NCI-H226 (cell line): ENCODE measurements at regions not wholly inside any gene's neighbourhood (a gene's known extent, or its start where the extent isn't known, plus 50 kb on each side); places are given as distances from the start of the nearest gene placed in this dataset.
"Not testable (repeated sequence)": the region's sequence is repeated elsewhere in the genome, so short reads cannot be mapped to it uniquely, and the experiment has no call there.

Source experiments
- DNase-seq: peaks from one replicate; pipeline ENCODE4 v3.0.0-alpha.2; 2015

DNA sequence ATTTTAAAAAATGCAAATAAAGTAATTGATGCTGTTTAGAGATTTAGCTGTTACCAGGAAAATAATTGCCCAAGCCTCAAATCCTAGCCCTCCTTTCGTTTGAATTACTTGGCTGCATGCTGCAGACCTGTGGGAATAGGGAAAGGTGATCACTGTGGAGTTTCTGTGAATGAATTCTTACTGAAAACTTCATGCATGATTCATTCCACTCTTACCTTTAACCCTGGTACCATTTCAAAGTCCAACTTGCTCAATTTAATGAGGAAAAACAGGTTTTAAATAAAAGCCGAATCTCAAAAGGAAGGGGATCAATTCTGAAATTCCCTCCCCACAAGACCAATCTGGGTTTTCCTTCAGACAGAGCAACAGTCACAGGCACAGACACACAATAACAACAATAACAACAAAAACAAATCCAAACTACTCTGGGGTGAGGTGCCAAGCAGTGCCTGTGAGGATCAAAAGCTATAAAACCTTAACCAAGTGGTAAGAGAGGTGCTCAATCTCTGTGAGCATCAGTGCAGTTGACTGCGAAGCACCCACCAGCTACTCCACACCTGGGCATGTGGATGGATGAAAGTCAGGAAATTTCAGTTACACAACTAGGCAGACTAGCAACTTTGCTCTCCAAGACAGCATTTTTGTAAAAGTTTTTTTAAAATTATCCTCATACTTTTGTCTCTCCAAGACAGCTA, 200.8 kb downstream of the CNTN3 start:
- no peak for DNase-seq

DNA sequence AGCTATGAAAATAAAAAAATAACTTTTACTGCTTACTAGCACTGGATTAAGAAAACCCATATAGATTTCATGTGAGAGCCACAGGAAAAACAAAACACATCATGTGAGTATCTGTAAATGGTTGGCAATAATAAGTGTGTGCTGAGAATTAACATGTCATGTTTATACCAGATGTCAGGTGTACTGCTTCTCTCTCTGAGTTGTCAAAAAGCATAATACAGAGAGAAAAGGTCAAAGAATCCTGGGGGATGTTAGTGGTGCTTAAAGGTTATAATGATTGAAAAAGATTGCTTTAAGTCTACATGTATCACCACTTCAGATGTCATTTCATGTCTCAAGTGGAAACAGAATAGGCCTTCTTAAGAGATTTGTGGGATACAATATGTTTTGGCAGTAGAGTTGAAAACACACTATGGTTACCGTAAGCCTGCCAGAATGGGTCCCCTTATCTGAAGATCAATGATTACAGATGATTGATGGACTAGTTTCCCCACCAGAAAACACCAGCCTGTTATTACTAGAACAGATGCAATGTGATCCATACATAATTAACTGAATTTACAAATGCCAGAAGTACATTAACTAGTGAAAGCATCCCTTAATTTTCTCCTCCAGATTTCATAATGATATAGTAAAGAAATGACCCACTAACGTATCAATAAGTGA, 204.1 kb downstream of the CNTN3 start:
- no peak for DNase-seq

DNA sequence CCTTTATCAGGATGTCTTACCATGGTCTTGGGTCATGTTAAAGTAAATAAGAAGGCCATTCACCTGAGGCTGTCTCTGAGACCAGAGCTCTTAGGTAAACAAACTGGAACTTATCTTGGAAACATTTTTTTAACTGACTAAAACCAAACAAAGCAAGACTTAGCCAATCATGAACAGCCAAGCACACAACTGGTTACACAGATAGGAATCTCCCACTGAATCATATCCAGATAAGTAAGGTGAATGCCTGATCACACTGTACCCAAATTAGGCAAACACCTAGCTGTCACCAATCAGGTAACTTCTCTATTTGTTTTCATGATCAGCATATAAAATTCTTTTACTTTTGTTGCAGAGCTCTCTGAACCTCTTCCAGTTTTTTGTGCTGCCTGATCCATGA, 205.4 kb downstream of the CNTN3 start:
- no peak for DNase-seq

DNA sequence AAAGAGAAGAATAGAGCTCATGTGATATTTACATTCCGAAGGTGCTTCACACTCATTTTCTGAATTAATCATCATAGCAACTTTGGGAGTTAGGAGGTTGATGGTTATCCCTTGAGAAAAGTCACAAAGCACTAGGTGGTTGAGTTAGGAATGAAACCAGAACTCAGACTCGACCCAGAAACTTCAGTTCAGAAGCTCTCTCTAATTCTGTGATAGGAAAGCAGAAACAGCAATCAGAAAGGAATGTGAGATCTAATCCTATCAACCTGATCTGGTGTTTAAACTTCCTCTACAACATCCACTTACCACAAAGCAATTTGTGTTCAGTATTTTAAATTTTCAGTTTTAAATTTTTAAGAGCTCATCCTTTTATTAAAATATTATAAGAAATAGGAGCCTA, 211.2 kb downstream of the CNTN3 start:
- DNase-seq, result no peak

DNA sequence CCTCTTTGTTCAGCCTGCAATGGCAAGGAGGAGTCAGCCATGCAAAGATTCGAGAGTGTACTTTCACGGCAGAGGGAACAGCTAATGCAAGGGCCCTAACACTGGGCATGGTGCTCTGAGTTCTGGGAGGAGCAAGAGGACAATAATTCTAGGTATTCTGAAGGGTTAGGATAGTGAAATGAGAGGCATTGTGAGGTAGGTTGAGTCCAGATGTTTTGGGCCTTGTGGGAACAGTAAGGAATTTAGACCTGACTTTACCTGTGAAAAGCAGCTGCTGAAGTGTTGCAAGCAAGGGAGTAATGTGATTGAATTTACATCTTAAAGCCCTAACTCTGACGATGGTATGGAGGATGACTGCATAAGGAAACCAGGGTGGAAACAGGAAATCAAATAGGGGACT, 211.6 kb downstream of the CNTN3 start:
- no peak for DNase-seq

DNA sequence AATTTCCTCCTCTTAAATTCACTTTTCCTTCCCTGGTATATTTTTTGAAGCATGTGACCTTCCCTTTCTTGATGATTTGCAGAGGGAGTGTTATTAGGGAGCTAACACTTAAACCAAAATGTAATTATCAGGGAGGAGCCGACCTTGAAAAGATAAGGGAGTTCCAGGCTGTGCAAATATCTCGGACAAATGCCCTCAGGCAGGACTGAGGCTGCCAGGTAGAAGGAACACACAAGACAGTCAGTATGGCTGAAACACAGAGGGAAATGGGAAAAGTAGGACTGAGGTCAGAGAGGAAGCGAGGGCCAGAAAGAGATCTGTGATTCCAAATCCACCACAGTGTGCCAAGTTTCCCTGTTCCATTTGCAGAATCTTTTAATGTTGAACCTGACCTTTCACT, 221.0 kb downstream of the CNTN3 start:
- DNase-seq, result no peak

DNA sequence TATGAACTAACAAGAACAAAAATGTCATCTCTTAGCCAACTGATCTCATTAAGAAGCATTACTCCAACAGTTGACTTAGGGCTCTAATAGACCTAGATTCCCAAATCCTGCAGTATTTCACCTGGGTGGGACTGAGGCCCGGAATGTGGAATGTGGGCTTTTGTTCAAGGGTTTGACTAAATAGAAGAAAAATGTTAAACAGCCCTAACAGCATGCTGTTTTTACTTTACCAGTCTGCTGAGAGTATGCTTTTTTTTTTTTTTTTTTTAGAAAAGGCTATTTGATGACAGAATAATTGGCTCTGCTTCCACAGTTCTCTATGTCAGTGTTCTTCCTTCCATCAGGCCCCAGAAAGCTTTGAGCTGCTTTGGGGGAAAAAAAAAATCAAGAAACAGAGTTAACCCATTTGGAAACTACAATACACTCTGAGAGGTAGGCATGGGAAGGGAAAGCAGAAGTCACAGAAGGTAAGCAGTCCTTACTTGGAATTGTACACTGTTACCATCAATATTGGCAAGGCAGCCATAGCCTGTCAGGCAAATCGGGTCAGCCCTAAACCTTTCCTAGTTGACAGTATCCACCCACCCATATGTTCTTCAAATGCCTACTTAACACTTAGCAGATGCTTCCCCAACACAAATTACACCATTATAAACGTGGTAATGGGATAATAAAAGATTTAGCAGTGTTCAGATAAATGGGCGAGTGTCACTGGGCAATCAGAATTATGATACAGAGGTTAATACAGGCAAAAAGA, 224.2 kb downstream of the CNTN3 start:
- no peak for DNase-seq

DNA sequence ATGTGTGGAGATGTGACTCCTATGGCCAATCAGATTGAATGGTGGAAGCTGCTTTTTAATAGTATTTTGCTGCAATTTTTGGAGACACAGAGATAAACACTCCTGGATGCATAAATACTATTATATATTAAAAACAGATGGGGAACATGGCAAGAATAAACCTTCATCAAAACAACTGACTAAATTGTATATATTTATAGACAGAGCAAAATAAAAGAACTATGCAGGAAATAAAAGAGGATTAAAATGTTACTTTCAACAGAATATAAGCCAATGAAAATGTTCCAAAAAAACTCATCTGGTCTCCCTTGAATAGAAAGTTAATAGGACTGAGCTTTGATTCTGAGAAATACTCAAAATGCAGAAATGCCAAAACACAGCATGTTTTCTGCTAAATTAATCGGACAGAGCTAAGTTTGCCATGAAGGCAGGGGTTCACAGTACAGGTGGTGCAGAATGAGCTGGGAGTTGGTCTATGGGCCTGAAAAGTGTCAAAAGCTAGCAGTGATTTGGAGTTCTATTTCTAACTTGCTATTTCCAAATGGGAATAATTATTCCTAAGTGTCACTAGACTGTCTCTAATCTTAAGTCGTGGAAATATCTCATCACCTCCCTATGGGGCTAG, 227.2 kb downstream of the CNTN3 start:
- DNase-seq, result no peak

DNA sequence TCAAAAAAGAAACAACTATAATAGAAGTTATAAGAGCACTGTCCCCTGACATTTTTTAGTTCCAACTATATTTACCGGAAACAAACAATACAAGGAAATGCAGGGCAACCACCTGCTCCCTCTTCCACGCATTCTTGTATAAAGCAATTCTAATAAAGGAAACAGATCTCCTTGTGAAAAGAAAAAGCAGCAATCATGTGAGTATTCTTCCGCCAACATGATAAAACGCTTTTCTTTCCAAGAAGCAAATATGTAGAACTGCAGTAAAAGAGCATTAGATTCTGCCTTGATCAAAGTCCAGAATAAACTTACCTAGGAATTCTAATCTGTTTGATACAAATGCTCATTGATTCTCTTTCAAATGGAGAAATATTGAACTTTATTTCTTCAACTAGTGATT, 230.3 kb downstream of the CNTN3 start:
- no peak for DNase-seq

DNA sequence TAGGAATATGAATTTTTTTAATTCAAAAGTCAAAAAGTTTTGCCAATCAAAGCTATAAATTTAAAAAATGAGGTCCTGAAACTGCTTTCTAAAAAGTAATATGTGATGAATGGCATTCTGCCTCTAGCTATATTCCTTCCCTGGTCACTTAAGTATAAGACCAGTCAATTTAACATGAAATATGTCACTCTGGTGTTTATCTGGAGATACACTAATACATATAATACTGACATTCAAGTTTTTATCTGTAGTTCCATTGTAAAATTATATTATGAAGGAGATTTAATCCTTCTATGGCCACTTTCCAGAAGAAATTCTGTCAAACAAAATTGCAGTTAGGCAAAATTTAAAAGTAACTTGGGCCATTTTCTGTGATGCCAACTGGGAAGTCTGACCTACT, 236.8 kb downstream of the CNTN3 start:
- DNase-seq, result no peak

DNA sequence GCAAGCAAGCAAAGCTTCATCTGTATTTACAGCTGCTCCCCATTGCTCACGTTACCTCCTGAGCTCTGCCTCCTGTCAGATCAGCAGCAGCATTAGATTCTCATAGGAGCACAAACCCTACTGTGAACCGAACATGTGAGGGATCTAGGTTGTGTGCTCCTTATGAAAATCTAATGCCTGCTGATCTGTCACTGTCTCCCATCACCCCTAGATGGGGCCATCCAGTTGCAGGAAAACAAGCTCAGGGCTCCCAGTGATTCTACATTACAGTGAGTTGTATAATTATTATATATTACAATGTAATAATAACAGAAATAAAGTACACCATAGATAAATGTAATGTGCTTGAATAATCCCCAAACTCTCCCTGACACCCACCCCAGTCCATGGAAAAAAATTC, 238.1 kb downstream of the CNTN3 start:
- not testable (repeated sequence) for DNase-seq

DNA sequence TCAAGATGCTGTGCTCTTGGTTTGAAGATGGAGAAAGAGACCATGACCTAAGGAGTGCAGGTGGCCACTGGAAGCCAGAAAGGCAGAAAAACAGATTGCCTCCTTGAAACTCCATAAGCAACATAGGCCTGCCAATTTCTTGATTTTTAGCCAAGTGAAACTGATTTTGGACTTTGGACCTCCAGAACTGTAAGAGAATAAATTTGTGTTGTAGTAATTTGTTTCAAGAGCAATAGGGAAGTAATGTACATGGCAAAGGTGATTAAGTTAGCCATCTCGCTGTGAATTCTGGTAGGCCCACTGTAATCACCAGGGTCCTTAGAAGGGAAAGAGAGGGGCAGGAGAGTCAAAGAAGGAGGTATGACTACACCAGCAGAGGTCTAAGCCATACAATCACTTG, 238.8 kb downstream of the CNTN3 start:
- DNase-seq, result no peak

DNA sequence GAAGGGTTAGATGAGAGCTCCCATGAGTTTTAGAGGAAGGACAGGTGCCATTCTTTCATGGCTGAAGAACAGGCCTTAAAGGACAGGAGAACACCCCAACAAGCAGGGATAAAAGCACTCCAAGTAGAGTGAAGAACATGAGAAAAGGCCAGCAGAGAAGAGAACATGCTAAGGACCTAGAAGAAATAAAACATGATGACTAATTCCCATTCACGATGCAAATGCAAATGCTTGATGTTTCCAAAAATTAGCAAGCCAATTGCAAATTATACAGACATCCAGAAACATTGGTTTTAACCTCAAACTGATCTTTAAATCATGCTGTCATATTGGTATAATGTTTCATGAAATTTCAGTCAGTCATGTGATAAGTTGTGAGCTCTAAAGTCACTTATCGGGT, 241.7 kb downstream of the CNTN3 start:
- no peak for DNase-seq

DNA sequence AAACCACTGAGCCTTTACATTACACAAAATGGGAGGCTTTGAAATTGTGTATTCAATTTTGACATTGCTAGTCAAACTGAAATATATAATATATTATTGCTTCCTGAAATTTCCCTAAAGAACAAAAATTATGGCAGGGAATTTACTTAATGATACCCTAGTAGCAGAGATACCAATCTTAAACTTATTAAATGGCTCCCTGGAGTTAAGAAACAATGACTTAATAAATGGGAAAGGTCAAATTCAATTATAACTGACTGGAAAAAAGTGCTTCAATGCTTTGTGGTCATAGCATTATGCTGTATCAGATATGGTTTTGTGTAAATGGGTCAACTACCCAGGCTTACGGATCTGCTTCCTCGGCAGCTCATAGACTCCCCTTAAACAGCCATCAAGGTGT, 244.1 kb downstream of the CNTN3 start:
- no peak for DNase-seq

DNA sequence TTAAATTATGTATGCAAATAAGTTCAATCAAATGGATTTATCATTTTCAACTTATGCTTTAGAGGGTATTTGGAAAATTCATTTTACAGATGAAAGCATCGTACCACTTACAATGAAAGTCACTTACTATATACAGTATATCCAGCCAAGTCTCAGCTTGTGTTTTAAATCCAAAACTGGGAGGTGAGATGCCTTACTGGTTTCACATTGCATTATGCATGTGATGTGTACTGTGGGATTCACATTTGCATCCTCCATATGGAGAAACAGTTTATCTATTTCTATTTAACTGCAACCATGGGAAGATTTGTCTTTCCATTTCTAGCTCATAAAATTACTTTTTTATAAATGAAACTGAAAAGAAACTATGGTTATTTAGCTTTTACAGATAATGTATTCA, 248.1 kb downstream of the CNTN3 start:
- no peak for DNase-seq

DNA sequence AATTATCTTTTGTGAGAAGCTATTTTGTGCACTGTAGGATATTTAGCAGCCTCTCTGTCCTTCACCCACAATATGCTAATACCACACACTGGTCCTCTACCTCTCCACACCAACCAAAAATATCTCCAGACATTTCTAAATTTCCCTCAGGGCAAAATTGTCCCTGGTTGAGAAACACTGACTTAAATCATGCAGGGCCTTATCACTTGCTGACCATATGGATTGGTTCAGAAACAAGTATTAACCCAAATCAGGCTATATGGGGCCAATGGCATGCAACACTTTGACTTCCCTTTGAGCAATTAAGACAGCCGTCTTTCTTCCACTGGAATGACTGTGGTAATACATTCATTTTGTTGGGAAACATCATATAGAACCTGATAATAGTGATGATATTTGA, 251.1 kb downstream of the CNTN3 start:
- no peak for DNase-seq

DNA sequence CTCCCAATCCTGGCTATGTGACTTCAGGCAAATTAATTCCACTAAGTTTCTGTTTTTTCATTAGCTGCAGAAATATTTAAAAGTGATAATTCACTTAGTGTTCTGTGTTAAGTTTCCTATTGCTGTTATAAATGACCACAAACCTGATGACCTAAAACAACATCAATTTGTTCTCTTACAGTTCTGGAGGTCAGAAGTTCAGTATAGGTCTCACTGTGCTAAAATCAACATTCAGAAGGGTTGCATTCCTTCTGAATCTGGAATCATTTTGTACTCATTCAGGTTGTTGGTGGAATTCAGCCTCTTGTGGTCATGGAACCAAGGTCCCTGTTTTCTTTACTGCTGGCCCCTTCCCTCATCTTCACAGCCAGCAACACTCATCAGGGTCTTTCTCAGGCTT, 254.1 kb downstream of the CNTN3 start:
- DNase-seq, result no peak

DNA sequence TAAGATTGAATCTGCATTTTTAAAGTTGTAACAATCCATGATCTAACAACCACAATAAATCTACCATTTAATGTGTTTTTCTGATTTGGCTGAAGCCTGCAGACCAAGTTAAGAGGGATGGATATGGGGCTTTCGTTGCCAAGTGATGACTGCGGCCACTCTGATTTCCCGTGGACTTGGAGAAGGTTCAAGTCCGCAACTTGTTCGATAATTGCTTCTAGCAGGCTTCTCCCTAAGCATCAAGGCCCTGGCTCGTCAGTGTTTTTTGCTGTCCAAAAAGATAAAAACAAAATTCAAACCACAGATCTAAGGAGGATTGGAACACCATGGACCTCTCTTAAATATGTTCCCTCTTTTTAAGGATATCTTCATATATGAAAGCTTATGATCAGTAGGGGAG, 256.6 kb downstream of the CNTN3 start:
- no peak for DNase-seq

DNA sequence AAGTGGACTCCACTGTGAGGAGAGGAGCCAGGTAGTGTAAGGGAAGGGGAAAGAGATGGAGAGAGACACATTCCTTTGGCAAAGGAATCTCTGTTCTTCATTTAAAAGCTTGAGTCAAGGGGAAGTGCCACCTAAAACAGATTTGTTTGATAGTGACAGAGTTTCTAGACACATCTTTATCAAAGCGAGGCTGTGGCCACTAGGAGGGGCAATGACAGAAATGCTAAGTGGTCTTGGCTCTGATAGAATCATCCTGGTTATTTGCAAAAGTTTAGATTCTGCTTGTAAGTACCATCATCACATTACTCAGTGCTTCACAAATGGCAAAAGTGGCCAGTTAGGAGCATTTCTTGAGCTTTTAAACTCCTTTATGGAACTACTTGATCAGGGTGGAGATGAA, 261.4 kb downstream of the CNTN3 start:
- no peak for DNase-seq

DNA sequence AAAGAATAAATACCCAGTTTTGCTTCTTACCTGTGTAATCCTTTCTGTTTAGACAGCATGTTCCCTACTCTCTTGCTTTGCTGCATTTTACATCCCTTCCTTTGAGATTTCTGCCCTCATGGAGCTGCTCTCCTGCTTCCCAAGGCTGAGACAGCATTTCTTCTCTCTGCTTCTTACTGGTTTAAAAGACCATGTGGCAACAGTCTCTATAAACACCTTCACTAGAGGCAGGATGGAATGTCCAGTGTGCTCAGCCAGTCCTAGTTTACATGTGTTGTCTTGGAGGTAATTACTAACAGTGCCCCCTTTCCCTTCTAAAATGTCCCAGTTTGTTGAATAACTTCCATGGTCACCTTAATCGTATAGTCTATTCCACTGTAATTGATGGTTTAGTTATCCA, 262.3 kb downstream of the CNTN3 start:
- DNase-seq, result no peak

DNA sequence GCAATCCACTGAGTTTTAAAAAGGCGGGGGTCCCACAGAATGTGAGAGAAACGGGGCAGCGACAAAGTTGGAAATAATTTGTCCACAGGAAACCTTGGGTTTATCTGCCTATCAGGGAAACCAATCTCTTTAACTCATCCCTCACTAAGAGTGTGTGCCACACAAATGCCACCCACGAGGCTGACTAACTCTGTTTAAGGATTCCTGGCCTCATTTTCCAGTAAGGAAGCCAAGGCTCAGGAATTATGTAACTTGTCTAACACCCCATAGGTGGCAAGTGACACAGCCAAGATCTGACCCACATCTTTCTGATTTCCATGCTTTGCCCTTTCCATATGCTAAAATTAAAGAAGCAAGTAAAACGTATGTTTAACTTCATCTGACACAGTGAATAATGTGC, 263.2 kb downstream of the CNTN3 start:
- no peak for DNase-seq

DNA sequence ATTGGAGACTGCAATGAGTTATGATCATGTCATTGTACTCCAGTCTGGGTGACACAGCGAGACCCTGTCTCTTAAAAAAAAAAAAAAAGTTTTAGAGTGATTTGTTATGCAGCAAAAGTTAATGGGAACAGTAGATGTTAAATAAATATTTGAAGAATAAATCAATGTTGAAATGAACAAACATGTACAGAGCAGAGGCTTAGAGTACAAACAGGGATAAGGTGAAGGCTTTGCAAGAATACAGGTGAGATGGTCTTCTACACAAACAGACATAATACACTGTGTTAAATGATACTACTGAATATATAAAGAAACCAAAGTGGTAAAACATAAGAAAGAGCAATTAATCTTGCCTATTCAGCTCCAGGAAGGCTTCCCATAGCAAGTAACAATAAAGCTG, 265.4 kb downstream of the CNTN3 start:
- no peak for DNase-seq

DNA sequence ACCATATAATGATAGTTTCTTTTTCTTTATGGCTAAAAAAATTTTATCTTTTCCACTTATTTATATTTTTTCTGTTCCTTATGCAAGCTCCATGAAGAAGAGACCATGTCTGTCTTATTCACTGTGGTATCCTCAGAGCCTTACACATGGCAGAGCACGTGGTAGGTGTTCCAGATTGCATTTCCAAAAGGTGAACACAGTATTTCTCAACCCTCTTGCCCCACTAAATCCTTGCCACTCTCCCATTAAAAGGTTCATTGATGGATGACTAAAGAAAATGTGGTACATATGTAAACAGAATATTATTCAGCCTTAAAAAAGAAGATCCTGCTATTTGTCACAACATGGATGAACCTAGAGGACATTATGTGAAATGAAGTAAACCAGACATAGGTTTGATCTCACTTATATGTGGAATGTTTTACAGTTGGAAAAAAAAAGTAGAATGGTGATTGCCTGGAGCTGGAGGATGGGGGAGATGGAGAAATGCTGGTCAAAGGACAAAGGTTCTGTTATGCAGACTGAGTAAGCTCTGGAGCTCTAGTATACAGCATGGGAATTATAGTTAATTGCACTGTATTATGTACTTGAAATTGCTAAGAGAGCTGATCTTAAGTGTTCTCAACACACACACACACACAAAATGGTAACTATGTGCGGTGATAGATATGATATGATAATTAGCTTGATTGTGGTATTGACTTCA, 266.7 kb downstream of the CNTN3 start:
- no peak for DNase-seq
